ENCODE measurements at regions not wholly inside any gene's neighbourhood (a gene's known extent, or its start where the extent isn't known, plus 50 kb on each side); places are given as distances from the start of the nearest gene placed in this dataset.
"Not testable (repeated sequence)": the region's sequence is repeated elsewhere in the genome, so short reads cannot be mapped to it uniquely, and the experiment has no call there.

GRCh38 chr3:182034231-182034630, 322.5 kb downstream of the SOX2 start:
- H3K36me3 ChIP-seq (ENCODE audit: control insufficient read depth in 4 of 4, insufficient read depth in 4 of 4, low read length in 3 of 4); H3K27ac ChIP-seq (ENCODE audit: insufficient read depth in 1 of 2, low read depth in 1 of 2, low read length in 2 of 2, poor library complexity in 1 of 2, severe bottlenecking in 2 of 2); POLR2A ChIA-PET; H3K27me3 ChIP-seq (replicated peaks in 2 of 5; ENCODE audit: control insufficient read depth in 4 of 5, insufficient read depth in 5 of 5, low read length in 4 of 5); H3K9me3 ChIP-seq (ENCODE audit: control extremely low read depth in 1 of 5, control insufficient read depth in 4 of 5, insufficient read depth in 2 of 5, low read depth in 1 of 5, low read length in 4 of 5); H3K4me1 ChIP-seq (ENCODE audit: control extremely low read depth in 1 of 4, control insufficient read depth in 4 of 4, insufficient read depth in 4 of 4, low read length in 3 of 4); CTCF ChIA-PET; DNase-seq; H3K4me3 ChIP-seq (ENCODE audit: control insufficient read depth in 1 of 7, extremely low read depth in 1 of 7, insufficient read depth in 4 of 7, low read depth in 2 of 7, low read length in 6 of 7): not testable (repeated sequence)
- no CpG with 5 or more reads among the region's 1 CpG for WGBS (ENCODE audit: insufficient coverage)

DNA sequence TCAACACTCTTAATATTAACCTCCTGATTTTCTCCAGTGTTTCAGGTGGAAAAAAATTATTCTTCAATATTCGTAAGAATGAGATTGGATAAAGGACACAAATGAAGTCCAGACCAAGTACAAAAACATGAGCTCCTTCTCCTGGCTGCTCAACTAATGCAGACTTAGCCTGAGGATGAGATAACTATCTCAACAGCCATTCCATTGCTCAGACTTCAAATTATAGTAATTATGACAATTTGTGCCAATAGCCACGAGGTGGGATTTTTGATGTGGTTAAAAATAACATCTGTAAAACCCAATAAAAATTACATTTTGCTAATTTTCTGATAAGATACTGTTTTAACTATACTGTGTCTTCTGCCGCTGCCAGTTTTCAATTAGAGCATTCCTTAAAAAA, 323.6 kb downstream of the SOX2 start:
- DNase-seq = no peak
- Histone ChIP-seq H3K9me3 (ENCODE audit: control extremely low read depth in 1 of 5, control insufficient read depth in 4 of 5, insufficient read depth in 2 of 5, low read depth in 1 of 5, low read length in 4 of 5) (no peaks in the 10 kb centered on the region), H3K27me3 (replicated peaks in 2 of 5; ENCODE audit: control insufficient read depth in 4 of 5, insufficient read depth in 5 of 5, low read length in 4 of 5) (no peaks in the 10 kb centered on the region), H3K36me3 (ENCODE audit: control insufficient read depth in 4 of 4, insufficient read depth in 4 of 4, low read length in 3 of 4) (no peaks in the 10 kb centered on the region), H3K4me1 (ENCODE audit: control extremely low read depth in 1 of 4, control insufficient read depth in 4 of 4, insufficient read depth in 4 of 4, low read length in 3 of 4) (no peaks in the 10 kb centered on the region), H3K27ac (ENCODE audit: insufficient read depth in 1 of 2, low read depth in 1 of 2, low read length in 2 of 2, poor library complexity in 1 of 2, severe bottlenecking in 2 of 2) (no peak overlapping the region), H3K4me3 (ENCODE audit: control insufficient read depth in 1 of 7, extremely low read depth in 1 of 7, insufficient read depth in 4 of 7, low read depth in 2 of 7, low read length in 6 of 7) (no peak overlapping the region)
- ChIA-PET CTCF (no interaction called here), POLR2A (no interaction called here)
- WGBS (ENCODE audit: insufficient coverage) = 100% methylated on average over 1 of the region's 3 CpGs

DNA sequence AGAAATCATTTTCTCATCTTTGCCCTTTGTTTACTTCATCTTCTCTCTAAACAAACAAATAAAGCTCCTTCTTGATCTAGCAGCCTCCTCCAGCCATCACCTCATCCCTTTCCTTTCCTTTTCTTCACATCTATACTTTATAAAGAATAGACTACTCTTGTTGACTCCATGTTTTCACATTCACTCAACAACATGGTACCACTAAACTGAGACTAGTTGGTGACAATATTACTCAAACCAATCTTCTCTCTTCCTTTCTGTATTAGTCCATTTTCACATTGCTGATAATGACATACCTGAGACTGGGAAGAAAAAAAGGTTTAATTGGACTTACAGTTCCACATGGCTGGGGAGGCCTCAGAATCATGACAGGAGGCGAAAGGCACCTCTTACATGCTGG, 324.7 kb downstream of the SOX2 start:
- ChIA-PET POLR2A (no interaction called here), CTCF (no interaction called here)
- 100% methylated on average over 1 of the region's 1 CpG for WGBS (ENCODE audit: insufficient coverage)
- DNase-seq = no peak
- H3K9me3 ChIP-seq (ENCODE audit: control extremely low read depth in 1 of 5, control insufficient read depth in 4 of 5, insufficient read depth in 2 of 5, low read depth in 1 of 5, low read length in 4 of 5) = no peaks in the 10 kb centered on the region
- H3K4me3 ChIP-seq (ENCODE audit: control insufficient read depth in 1 of 7, extremely low read depth in 1 of 7, insufficient read depth in 4 of 7, low read depth in 2 of 7, low read length in 6 of 7) = no peak overlapping the region
- no peaks in the 10 kb centered on the region for H3K27me3 ChIP-seq (replicated peaks in 2 of 5; ENCODE audit: control insufficient read depth in 4 of 5, insufficient read depth in 5 of 5, low read length in 4 of 5)
- H3K4me1 ChIP-seq (ENCODE audit: control extremely low read depth in 1 of 4, control insufficient read depth in 4 of 4, insufficient read depth in 4 of 4, low read length in 3 of 4) = no peaks in the 10 kb centered on the region
- no peaks in the 10 kb centered on the region for H3K36me3 ChIP-seq (ENCODE audit: control insufficient read depth in 4 of 4, insufficient read depth in 4 of 4, low read length in 3 of 4)
- no peak overlapping the region for H3K27ac ChIP-seq (ENCODE audit: insufficient read depth in 1 of 2, low read depth in 1 of 2, low read length in 2 of 2, poor library complexity in 1 of 2, severe bottlenecking in 2 of 2)

- 100% methylated on average over 1 of the region's 1 CpG for WGBS (ENCODE audit: insufficient coverage)
- no peak overlapping the region for H3K4me3 ChIP-seq (ENCODE audit: control insufficient read depth in 1 of 7, extremely low read depth in 1 of 7, insufficient read depth in 4 of 7, low read depth in 2 of 7, low read length in 6 of 7)
- H3K27me3 ChIP-seq (replicated peaks in 2 of 5; ENCODE audit: control insufficient read depth in 4 of 5, insufficient read depth in 5 of 5, low read length in 4 of 5) = no peaks in the 10 kb centered on the region
- no peak for DNase-seq
- ChIA-PET CTCF (no interaction called here), POLR2A (no interaction called here)
- no peaks in the 10 kb centered on the region for H3K4me1 ChIP-seq (ENCODE audit: control extremely low read depth in 1 of 4, control insufficient read depth in 4 of 4, insufficient read depth in 4 of 4, low read length in 3 of 4)
- no peaks in the 10 kb centered on the region for H3K36me3 ChIP-seq (ENCODE audit: control insufficient read depth in 4 of 4, insufficient read depth in 4 of 4, low read length in 3 of 4)
- no peaks in the 10 kb centered on the region for H3K9me3 ChIP-seq (ENCODE audit: control extremely low read depth in 1 of 5, control insufficient read depth in 4 of 5, insufficient read depth in 2 of 5, low read depth in 1 of 5, low read length in 4 of 5)
- no peak overlapping the region for H3K27ac ChIP-seq (ENCODE audit: insufficient read depth in 1 of 2, low read depth in 1 of 2, low read length in 2 of 2, poor library complexity in 1 of 2, severe bottlenecking in 2 of 2)
Measured at GRCh38 chr3:182041668-182042291, 330.1 kb downstream of the SOX2 start.

- Histone ChIP-seq H3K36me3 (ENCODE audit: control insufficient read depth in 4 of 4, insufficient read depth in 4 of 4, low read length in 3 of 4) (no peaks in the 10 kb centered on the region), H3K27me3 (replicated peaks in 2 of 5; ENCODE audit: control insufficient read depth in 4 of 5, insufficient read depth in 5 of 5, low read length in 4 of 5) (no peaks in the 10 kb centered on the region), H3K9me3 (ENCODE audit: control extremely low read depth in 1 of 5, control insufficient read depth in 4 of 5, insufficient read depth in 2 of 5, low read depth in 1 of 5, low read length in 4 of 5) (no peaks in the 10 kb centered on the region), H3K4me1 (ENCODE audit: control extremely low read depth in 1 of 4, control insufficient read depth in 4 of 4, insufficient read depth in 4 of 4, low read length in 3 of 4) (no peaks in the 10 kb centered on the region), H3K4me3 (ENCODE audit: control insufficient read depth in 1 of 7, extremely low read depth in 1 of 7, insufficient read depth in 4 of 7, low read depth in 2 of 7, low read length in 6 of 7) (no peak overlapping the region), H3K27ac (ENCODE audit: insufficient read depth in 1 of 2, low read depth in 1 of 2, low read length in 2 of 2, poor library complexity in 1 of 2, severe bottlenecking in 2 of 2) (no peak overlapping the region)
- WGBS (ENCODE audit: insufficient coverage) = 96% methylated on average over 2 of the region's 2 CpGs
- no peak for DNase-seq
- CTCF ChIA-PET = no interaction called here
- POLR2A ChIA-PET = no interaction called here
Measured at GRCh38 chr3:182045736-182046135, 334.0 kb downstream of the SOX2 start.

DNA sequence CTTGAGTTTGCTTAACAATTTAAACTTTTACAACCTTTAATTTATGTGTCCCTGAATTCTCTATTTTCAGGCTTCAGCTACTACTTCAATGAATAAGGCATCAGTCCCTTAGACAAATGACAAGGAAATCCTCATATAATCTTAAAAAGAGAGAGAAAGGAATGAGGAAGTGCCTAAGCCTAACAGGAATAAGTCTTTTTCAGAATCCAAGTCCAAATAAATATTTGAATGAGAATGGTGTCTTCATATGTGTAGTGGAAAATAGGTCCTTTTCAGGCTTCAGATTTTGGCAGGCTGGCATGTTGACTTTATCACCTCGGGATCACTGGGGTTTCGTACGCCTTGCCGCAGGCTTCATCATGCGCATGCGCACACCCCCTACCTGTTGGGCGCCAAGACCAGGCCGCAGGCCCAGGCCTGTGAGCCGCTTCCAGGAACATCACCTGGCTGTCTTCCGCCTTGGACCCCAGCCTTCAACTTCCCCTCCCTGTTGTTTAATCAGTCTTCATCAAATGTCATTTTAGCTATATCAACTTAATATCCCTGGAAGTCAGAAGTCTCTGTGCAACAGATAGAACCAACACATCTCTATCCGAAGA, 334.5 kb downstream of the SOX2 start:
- WGBS (ENCODE audit: insufficient coverage) = 95% methylated on average over 10 of the region's 11 CpGs
- Histone ChIP-seq H3K4me1 (ENCODE audit: control extremely low read depth in 1 of 4, control insufficient read depth in 4 of 4, insufficient read depth in 4 of 4, low read length in 3 of 4) (no peaks in the 10 kb centered on the region), H3K9me3 (ENCODE audit: control extremely low read depth in 1 of 5, control insufficient read depth in 4 of 5, insufficient read depth in 2 of 5, low read depth in 1 of 5, low read length in 4 of 5) (no peaks in the 10 kb centered on the region), H3K4me3 (ENCODE audit: control insufficient read depth in 1 of 7, extremely low read depth in 1 of 7, insufficient read depth in 4 of 7, low read depth in 2 of 7, low read length in 6 of 7) (no peak overlapping the region), H3K27ac (ENCODE audit: insufficient read depth in 1 of 2, low read depth in 1 of 2, low read length in 2 of 2, poor library complexity in 1 of 2, severe bottlenecking in 2 of 2) (no peak overlapping the region), H3K36me3 (ENCODE audit: control insufficient read depth in 4 of 4, insufficient read depth in 4 of 4, low read length in 3 of 4) (no peaks in the 10 kb centered on the region), H3K27me3 (replicated peaks in 2 of 5; ENCODE audit: control insufficient read depth in 4 of 5, insufficient read depth in 5 of 5, low read length in 4 of 5) (no peaks in the 10 kb centered on the region)
- ChIA-PET CTCF (no interaction called here), POLR2A (no interaction called here)
- DNase-seq = no peak

DNA sequence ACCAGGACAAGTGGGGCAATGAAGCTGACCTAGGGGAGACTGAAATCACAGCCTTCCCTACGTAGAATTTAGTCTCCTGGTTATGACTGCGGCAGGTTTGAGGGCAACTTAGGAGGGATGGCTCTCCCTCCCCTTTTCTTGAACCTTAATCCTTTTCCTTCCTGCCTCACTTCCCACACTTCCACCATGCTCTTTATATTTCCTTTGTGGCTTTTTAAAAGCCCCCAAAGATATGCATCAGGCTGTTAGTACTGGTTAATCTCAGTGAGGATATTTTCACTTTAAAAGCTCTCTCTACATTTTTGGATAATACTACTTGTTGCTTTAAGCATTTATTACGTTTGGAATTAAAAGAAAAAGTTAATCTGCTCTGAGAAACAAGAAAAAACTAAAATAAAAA, 339.2 kb downstream of the SOX2 start:
- H3K27me3 ChIP-seq (replicated peaks in 2 of 5; ENCODE audit: control insufficient read depth in 4 of 5, insufficient read depth in 5 of 5, low read length in 4 of 5) = peaks cover 0 to 5% (median 0%) of the 10 kb centered on the region in 5 experiments
- H3K36me3 ChIP-seq (ENCODE audit: control insufficient read depth in 4 of 4, insufficient read depth in 4 of 4, low read length in 3 of 4) = no peaks in the 10 kb centered on the region
- no peak for DNase-seq
- H3K9me3 ChIP-seq (ENCODE audit: control extremely low read depth in 1 of 5, control insufficient read depth in 4 of 5, insufficient read depth in 2 of 5, low read depth in 1 of 5, low read length in 4 of 5) = no peaks in the 10 kb centered on the region
- H3K4me3 ChIP-seq (ENCODE audit: control insufficient read depth in 1 of 7, extremely low read depth in 1 of 7, insufficient read depth in 4 of 7, low read depth in 2 of 7, low read length in 6 of 7) = no peak overlapping the region
- CTCF ChIA-PET = no interaction called here
- WGBS (ENCODE audit: insufficient coverage) = no CpG with 5 or more reads among the region's 3 CpGs
- POLR2A ChIA-PET = no interaction called here
- H3K4me1 ChIP-seq (ENCODE audit: control extremely low read depth in 1 of 4, control insufficient read depth in 4 of 4, insufficient read depth in 4 of 4, low read length in 3 of 4) = no peaks in the 10 kb centered on the region
- no peak overlapping the region for H3K27ac ChIP-seq (ENCODE audit: insufficient read depth in 1 of 2, low read depth in 1 of 2, low read length in 2 of 2, poor library complexity in 1 of 2, severe bottlenecking in 2 of 2)

All from common myeloid progenitor, CD34-positive (primary cell).